NCI-H2171 treated with DMSO at 0.1 percent for 48 hours (cell line): ENCODE measurements at regions not wholly inside any gene's neighbourhood (a gene's known extent, or its start where the extent isn't known, plus 50 kb on each side); places are given as distances from the start of the nearest gene placed in this dataset.

Experiments
- DNase-seq: peaks from one replicate; lab custom pipeline; 2025; lab: John Stamatoyannopoulos, UW

DNA sequence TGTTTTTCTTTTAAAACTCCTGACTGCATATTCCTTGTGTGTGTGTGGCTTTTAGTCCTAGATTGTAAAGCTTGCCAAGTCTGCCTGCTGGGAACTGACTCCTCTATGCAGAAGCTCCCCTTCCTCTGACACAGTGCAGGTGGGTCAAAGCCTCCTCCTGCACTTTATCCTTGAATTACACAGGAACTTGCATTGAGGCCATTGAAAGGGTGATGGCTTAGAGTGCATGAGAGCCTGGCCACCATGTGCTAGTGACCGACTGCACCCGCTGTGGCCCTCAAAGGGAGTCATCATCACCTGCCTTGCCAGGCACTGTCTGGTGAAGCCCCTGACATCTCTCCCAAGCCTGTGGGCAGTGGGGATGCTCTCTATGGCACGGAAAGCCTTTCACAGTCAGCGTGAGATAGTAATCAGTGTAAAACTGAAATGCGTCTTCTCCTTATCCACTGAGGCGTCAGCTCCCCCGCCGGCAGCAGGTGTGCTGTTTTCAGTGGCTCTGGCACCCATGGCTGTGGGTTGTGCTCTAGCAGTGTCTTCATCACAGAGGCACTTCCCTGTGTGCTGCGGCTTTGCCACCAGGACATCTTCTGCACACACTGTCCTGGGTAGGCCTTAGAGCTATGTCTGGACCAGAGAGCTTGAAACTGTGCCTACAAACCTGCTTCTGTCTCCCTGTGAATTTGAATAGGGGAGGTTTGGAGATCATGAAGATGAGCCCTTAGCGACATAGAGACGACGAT, 87.9 kb downstream of the THBS2 start:
- DNase-seq, result no peak

DNA sequence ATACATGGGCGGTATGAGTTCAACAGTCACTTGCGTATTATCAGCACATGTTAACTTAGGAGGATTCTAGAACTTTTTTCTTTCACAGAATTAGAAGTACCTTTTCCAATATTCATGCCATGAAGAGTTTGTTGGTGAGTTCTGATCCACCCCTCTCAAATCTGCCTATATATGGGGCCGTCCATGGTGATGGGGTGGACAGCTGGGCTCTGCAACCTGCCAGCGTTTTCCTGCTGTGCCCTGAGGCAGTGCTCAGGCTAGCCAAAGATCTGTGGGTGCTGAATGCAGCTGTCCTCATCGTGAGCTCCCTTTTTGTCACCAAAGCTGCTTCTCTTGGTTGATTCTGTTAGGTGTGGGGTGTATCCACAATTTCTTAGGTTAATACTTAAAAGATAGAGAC, 88.7 kb downstream of the THBS2 start:
- no peak for DNase-seq

- DNase-seq, result no peak
Observed at GRCh38 chr6:169164451-169164850, 89.2 kb downstream of the THBS2 start.

- no peak for DNase-seq
Observed at GRCh38 chr6:169163411-169163901, 90.2 kb downstream of the THBS2 start.

DNA sequence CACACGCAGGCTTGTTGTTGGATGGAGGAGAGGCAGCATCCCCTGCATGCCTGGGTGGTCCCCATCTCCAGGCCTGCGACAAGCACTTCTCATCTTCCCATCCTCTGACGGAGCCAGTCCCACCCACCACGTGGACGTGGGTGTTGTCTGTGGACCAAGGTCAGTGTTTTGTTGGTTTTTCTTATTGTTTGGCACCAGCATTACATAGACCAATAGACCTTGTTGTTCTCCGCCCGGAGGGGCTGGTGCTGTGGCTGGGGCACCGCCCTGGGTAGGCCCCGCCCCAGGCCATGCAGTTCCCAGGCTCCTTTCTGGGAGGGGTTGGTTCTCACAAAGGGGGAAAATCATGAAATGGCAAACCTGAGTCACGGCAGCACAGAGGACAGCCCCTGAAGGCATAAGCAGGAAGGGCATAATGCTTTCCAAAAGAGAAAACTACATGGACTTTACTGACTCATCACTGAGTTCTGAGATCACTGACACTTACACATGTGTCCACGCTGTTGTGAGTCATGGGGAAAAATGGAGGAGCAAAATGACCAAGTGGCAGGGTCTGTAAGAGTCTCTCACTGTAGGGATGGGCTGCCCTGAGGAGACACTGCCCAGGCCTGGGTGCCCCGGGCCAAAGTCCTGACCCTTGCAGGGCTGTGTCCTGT, 90.8 kb downstream of the THBS2 start:
- no peak for DNase-seq

DNA sequence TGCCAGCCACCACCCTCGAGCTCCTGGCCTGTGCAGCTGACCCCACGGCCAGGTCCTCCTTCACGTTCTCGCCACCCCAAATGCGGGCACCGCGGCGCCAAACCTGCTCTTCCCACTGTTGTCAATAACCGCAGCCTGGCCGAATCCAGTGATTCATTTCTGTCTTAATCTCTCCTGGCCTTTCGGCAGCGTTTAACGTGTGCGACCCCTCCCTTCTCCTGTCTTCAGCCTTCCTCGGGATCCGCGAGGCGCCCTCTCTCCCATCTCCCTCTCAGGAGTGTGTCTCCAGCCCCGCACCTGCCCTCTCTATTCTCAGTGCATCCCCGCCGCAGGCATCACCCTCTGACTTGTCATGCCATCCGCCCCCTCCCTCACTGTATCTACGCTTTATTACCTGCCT, 91.4 kb downstream of the THBS2 start:
- no peak for DNase-seq

DNA sequence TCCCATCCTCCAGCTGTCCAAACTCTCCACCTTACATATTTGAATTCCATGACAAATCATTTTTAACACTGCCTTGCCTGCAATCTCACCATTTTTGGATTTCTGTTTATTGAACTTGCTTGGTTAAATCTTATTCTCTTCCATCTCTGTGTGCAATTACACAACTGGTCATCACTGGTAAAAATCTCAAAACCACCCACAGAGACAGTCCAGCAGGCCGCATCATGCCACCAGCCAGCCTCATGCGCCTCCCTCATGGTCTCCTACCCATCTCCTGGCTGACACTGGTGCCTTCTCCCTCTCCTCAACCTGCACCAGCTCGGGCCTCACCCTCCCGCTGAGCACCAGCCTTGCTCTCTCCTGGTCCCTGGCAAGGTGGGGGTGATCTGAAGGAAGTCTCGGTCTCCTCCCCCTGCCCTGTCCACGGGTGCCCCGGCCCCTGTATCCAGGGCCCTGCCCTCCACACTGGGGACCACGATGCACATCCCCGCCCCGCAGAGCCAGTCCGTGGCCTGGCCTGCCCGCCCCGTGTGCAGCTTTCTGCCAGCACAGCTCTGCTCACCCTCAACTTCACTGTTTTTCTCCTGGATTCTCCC, 92.0 kb downstream of the THBS2 start:
- no peak for DNase-seq

GRCh38 chr6:169160855-169161560, 92.6 kb downstream of the THBS2 start:
- DNase-seq, result no peak

DNA sequence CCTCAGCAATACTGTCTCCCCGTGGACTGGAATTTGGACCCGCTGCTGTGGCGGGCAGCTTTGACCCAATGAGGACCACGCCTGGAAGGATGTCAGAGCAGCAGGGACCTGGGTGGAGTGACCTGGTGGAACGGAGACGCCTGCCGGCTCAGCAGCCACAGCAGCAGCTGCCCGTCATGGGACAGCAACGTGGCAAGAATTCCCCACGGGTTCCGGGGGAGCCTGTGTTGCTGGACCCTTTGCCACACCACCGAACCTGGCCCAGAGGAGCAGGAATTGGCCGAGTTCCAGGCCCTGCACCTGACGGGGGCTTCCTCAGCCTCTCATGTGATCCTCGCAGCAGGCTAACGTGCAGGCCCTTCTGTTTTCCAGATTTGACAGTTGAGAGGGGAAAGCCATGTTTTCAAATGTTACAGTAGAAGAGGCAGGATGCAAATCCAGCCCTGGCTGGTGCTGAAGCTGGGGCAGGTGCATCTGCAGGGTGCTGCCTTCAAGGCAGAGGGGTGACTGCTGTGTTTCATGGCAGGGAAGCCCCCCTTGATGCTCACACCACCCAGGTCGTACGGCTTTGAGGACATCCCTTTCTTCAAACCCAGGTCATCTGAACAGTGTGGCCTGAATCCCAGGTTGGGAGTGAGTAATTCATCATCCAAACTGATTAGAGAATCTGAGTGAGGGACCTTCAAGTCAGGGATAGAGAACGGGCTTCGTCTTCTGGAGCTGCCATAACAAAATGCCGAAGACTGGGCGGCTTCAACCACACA, 93.4 kb downstream of the THBS2 start:
- DNase-seq, result no peak

DNA sequence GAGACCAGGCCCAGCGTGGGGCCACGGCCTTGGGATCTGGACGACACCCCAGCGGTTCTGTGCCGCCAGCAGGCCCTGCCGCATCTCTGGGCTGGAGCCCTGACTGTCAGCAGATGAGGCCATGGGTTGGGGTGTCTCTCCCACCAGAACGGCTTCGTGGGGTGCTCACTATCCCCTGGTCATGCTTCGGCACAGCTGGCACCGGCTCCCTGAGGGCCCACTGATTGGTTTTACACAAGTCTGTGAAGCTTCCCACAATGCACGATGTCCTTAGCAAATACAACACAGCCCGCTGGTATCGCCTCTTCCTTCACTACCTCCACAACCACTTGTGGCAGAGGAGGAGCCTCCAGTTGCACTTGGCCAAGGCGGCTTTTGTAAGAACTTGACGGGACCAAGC, 94.3 kb downstream of the THBS2 start:
- DNase-seq, result no peak

- DNase-seq, result no peak
Observed at GRCh38 chr6:169158691-169159090, 95.0 kb downstream of the THBS2 start.

DNA sequence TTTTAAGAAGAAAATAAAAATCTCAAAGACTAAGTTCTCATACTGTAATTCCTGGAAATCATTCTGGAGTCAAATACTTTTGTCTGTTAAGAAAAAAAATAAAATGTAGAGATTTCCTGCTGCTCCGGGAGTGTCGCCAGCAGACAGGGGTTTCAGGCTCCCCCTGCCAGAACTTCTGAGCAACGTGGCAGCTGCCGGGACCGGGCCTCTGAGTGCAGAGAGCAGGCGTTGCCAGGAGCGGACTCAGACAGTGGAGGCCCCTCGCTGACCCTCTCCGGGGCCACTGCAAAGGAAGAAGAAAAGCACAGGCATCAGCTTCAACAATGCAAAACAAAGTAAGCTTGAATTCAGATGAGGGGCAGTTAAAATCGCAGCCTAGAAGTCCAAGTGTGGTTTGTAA, 95.5 kb downstream of the THBS2 start:
- no peak for DNase-seq

DNA sequence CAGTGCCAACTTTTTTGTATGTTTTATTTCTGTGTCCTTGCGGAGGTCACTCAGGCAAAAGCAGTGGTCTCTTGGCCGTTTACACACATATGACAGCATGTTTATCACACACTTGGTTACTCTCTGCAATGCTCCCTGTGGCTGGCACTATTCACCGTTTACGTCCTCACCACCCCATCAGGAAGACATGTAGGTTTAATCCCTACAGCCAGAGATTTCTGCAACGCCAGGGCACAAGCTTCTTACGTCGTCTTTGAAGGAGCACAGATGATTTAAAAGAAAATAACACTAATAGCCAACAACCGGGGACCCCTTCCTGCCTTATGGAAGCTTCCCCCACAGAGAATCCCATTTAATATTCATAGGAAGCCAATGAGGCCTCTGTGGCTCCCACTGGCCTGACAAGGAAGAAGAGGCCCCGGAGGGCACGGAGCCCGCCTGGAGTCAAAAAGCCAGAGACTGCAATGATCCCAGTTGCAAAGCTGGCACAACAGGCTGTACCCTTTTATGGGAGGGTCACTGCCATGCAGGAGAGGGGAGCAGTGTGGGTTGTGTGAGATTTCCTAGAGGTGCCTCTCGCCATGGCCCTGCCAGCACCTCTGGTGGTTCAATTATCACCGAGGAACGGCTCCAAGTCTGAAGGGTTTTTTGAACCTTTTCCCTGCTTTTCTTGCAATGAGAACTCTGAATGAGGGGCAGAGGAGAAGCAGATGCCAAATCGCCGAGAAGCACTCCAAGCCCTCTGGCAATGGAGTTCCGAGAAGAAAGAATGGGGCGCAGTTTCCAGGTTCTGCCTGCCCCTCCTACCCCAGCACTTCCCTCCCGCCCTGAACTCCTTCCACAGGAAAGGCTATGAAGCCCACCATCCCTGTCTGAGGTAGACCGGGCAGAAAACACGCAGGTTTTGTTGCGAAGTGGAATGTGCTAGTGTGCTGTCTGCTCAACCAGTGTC, 96.2 kb downstream of the THBS2 start:
- DNase-seq, result no peak

- DNase-seq, result no peak
Observed at GRCh38 chr6:169156793-169157147, 96.9 kb downstream of the THBS2 start.

- DNase-seq, result no peak
Observed at GRCh38 chr6:169156108-169156792, 97.4 kb downstream of the THBS2 start.

GRCh38 chr6:169155481-169155880, 98.2 kb downstream of the THBS2 start:
- DNase-seq, result no peak

GRCh38 chr6:169153401-169153800, 100.2 kb downstream of the THBS2 start:
- no peak for DNase-seq

DNA sequence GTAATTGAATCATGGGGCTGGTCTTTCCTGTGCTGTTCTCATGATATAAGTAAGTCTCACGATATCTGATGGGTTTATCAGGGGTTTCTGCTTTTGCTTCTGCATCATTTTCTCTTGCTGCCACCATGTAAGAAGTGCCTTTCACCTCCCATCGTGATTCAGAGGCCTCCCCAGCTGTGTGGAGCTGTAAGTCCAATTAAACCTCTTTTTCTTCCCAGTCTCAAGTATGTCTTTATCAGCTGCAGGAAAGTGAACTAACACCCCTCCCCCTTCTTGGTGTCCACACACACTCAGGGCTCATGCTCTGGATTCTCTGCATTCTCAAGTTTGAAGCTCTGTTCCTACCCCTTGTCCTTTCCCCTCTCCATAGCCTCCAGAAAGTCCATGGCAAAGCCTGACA, 107.1 kb downstream of the THBS2 start:
- no peak for DNase-seq

GRCh38 chr6:169145991-169146501, 107.6 kb downstream of the THBS2 start:
- DNase-seq, result no peak

GRCh38 chr6:169145496-169145895, 108.2 kb downstream of the THBS2 start:
- DNase-seq, result no peak
